Subcutaneous abdominal adipose tissue (tissue), 5 donors: ENCODE measurements at regions not wholly inside any gene's neighbourhood (a gene's known extent, or its start where the extent isn't known, plus 50 kb on each side); places are given as distances from the start of the nearest gene placed in this dataset.
"Not testable (repeated sequence)": the region's sequence is repeated elsewhere in the genome, so short reads cannot be mapped to it uniquely, and the experiment has no call there.

Experiments
- H3K27ac ChIP-seq: one replicate; pipeline ENCODE4 v1.7.0; 2013; ENCODE audit warnings: low read depth, mild to moderate bottlenecking, inconsistent platforms, low read length, moderate library complexity
- H3K27me3 ChIP-seq, 5 donors: one replicate each; pipeline ENCODE4 v1.7.0; 2013; ENCODE audit warnings: low read length in 5 of 5, inconsistent platforms in 1 of 5; ENCODE audit not compliant: control insufficient read depth in 5 of 5, insufficient read depth in 4 of 5
- H3K36me3 ChIP-seq, 5 donors: one replicate each; pipeline ENCODE4 v1.7.0; 2013; ENCODE audit warnings: low read length in 5 of 5; ENCODE audit not compliant: control insufficient read depth in 5 of 5, insufficient read depth in 5 of 5
- H3K4me1 ChIP-seq, 5 donors: one replicate each; pipeline ENCODE4 v1.7.0; 2013; ENCODE audit warnings: low read length in 5 of 5, mild to moderate bottlenecking in 3 of 5, moderate library complexity in 1 of 5; ENCODE audit not compliant: control insufficient read depth in 5 of 5, insufficient read depth in 5 of 5
- H3K4me3 ChIP-seq, 5 donors: one replicate each; pipeline ENCODE4 v1.7.0; 2013; ENCODE audit warnings: low read length in 5 of 5, low read depth in 1 of 5
- H3K9ac ChIP-seq, 5 donors: one replicate each; pipeline ENCODE4 v1.7.0; 2013; ENCODE audit warnings: low read length in 5 of 5, mild to moderate bottlenecking in 4 of 5, moderate library complexity in 3 of 5
- H3K9me3 ChIP-seq, 5 donors: one replicate each; pipeline ENCODE4 v1.7.0; 2013; ENCODE audit warnings: low read length in 5 of 5; ENCODE audit not compliant: control insufficient read depth in 5 of 5
- donor health status: healthy.
- donor health status: healthy.
- donor health status: healthy.
- donor health status: healthy.
- donor health status: healthy.

DNA sequence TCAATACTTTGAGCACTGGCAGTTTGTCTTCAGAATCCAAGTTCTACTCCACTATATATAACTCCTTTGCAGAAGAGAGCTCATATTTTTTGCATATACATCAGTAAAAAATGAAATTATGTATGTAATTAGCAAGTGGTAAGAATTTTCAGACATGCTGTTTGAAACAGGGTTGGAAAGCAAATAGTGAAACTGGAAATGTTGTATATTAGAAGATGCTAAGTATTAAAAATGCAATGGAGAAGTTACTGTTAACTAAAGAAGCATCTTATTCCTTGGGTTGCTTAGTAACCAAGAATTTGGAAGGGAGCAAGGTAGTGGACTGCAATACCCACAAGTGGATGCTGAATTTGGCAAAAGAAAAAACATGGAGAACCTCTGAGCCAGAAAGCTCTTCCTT, 88.6 kb upstream of the DLGAP1 start:
- Histone ChIP-seq H3K36me3 (no peaks in the 10 kb centered on the region), H3K9me3 (peaks cover 0 to 11% (median 0%) of the 10 kb centered on the region in 5 donors), H3K27me3 (no peaks in the 10 kb centered on the region), H3K4me3 (no peak overlapping the region), H3K27ac (no peak overlapping the region), H3K4me1 (no peaks in the 10 kb centered on the region), H3K9ac (no peak overlapping the region)

DNA sequence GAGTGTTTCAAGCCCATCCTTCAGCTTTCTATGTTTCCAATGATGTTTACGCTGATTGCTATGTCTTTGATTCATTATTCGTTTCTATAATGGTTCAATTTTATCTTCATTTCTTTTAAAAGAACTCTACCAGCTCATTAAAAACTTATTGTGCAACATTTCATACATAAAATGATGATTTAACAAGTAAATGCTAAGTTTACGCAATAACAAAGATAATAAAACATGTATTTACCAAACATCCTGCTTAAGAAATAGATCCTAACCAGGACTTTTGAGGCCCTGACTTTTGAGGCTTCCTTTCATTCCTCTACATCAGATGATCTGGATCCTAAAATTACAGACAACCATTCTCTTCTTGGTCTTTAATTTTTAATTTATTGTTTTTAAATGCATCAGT, 86.5 kb upstream of the DLGAP1 start:
- Histone ChIP-seq H3K4me3 (no peak overlapping the region), H3K36me3 (no peaks in the 10 kb centered on the region), H3K9ac (no peak overlapping the region), H3K4me1 (no peaks in the 10 kb centered on the region), H3K9me3 (peaks cover 0 to 21% (median 9%) of the 10 kb centered on the region in 5 donors), H3K27me3 (no peaks in the 10 kb centered on the region), H3K27ac (no peak overlapping the region)

DNA sequence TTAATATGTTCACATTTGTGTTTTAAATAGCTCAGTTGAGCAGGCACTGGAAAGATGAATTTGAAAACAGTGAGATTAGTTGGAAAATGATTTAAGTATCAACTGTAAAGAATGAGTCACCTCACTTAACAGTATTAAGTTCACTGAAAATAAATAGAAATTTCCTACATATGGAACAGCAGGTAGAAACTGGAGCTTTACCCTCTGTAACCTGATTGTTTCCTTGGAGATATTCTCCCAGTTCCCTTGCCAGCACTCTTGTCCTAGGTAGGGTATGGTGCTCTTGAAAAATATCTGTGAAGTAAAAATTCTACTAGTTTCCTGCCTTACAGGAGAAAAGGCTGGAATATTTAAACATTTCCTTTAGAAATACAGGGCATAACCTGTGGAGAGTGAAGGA, 81.3 kb upstream of the DLGAP1 start:
- H3K27me3 ChIP-seq = peaks cover 0 to 3% (median 0%) of the 10 kb centered on the region in 5 donors

DNA sequence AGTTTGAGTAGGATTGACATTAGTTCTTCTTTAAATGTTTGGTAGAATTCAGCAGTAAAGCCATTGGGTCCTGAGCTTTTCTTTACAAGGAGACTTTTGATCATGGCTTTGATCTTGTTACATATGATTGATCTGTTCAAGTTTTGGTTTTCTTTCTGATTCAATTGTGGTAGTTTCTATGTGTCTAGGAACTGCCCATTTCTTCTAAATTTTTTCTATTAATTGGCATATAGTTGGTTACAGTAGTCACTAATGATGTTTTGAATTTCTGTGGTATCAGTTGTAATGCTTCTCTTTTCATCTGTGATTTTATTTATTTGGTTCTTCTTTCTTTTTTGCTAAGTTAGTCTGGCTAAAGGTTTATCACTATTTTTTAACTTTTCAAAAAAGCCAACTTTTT, 73.3 kb upstream of the DLGAP1 start:
- Histone ChIP-seq H3K36me3 (no peaks in the 10 kb centered on the region), H3K9me3 (peaks cover 0 to 9% (median 9%) of the 10 kb centered on the region in 5 donors), H3K27ac (no peak overlapping the region), H3K4me3 (no peak overlapping the region), H3K9ac (no peak overlapping the region), H3K4me1 (no peaks in the 10 kb centered on the region), H3K27me3 (no peaks in the 10 kb centered on the region)

More for the DNA sequence above, 81.3 kb upstream of the DLGAP1 start:
- no peaks in the 10 kb centered on the region for H3K36me3 ChIP-seq
- H3K27ac ChIP-seq = no peak overlapping the region
- H3K9me3 ChIP-seq = peaks cover 2 to 28% (median 16%) of the 10 kb centered on the region in 5 donors
- H3K4me1 ChIP-seq = peaks cover 0 to 3% (median 0%) of the 10 kb centered on the region in 5 donors
- no peak overlapping the region for H3K4me3 ChIP-seq
- no peak overlapping the region for H3K9ac ChIP-seq

DNA sequence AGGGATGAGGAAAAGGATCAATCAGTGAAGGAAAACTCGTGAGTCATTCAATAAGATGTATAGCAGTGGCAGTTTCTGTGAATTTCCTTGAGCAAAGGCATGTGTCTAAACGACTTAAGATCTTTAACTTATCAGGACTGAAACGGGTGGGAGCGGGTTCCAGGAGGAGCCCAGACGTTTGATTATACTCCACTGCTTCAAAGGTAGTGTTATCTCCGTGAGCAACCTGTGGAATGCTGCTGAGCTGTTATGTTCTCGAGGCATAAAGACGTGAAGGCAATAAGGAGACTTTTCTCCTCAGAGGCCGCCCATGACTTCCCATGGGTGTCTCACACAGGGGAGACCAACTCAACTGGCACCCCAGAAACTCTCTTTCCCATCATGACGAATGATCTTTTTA, 72.7 kb upstream of the DLGAP1 start:
- H3K4me3 ChIP-seq, H3K36me3 ChIP-seq, H3K27me3 ChIP-seq, H3K4me1 ChIP-seq, H3K9me3 ChIP-seq, H3K9ac ChIP-seq, H3K27ac ChIP-seq: not testable (repeated sequence)

DNA sequence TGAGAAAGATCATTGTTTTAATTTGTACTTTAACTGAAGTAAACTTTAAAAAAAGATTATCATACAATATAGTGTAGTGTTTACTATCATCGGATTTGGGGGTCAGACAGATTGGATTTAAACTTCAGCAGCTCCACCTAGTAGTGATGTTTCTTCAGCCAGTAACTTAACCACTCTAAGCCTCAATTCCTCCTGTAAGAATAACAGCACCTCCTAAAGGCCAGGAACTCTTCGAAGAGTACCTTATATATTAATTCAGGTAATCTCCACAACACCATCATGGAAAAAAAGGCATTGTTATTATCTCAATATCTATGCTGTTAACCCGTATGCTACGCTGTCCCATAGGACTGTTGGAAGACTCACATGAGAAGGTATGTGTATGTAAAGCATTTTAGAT, 69.0 kb upstream of the DLGAP1 start:
- no peaks in the 10 kb centered on the region for H3K27me3 ChIP-seq
- peaks cover 0 to 6% (median 0%) of the 10 kb centered on the region in 5 donors for H3K9me3 ChIP-seq
- H3K36me3 ChIP-seq = no peaks in the 10 kb centered on the region
- no peak overlapping the region for H3K9ac ChIP-seq
- H3K27ac ChIP-seq = no peak overlapping the region
- no peaks in the 10 kb centered on the region for H3K4me1 ChIP-seq
- no peak overlapping the region for H3K4me3 ChIP-seq

DNA sequence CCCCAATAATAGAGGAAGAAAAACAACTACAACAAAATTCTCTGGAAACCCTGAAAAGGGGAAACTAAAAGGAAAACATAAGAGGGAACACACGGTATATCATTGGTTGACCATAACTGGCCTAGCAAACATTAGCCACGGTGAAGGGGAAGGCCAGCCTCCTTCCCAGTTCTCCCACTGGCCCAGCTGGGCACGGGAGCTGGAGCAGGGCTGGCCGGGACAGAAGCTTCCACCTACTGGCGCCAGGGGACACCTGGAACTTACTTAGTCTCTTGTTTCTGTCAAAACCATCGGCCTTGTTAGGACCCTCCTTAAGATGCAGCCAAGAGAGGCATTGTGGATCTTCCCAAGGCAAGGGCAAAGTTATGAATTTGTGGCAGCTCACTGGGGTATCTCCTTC, 56.1 kb upstream of the DLGAP1 start:
- no peak overlapping the region for H3K9ac ChIP-seq

DNA sequence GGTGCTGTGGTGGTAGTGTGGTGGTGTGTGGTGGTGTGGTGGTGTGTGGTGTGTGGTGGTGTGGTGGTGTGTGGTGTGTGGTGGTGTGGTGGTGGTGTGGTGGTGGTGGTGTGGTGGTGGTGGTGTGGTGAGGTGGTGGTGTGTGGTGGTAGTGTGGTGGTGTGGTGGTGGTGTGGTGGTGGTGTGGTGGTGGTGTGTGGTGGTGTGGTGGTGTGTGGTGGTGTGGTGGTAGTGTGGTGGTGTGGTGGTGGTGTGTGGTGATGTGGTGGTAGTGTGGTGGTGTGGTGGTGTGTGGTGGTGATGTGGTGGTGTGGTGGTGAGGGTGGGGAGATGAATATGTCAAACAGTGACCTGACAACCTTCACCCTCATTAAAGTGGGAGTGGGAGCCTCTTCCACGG, 55.6 kb upstream of the DLGAP1 start:
- Histone ChIP-seq H3K36me3 (no peaks in the 10 kb centered on the region), H3K27ac (no peak overlapping the region), H3K27me3 (no peaks in the 10 kb centered on the region)

More for the DNA sequence above, 56.1 kb upstream of the DLGAP1 start:
- H3K36me3 ChIP-seq = no peaks in the 10 kb centered on the region
- H3K9me3 ChIP-seq = peaks cover 0 to 3% (median 0%) of the 10 kb centered on the region in 5 donors
- H3K27ac ChIP-seq = no peak overlapping the region
- H3K4me3 ChIP-seq = no peak overlapping the region
- H3K4me1 ChIP-seq = no peaks in the 10 kb centered on the region
- H3K27me3 ChIP-seq = no peaks in the 10 kb centered on the region

DNA sequence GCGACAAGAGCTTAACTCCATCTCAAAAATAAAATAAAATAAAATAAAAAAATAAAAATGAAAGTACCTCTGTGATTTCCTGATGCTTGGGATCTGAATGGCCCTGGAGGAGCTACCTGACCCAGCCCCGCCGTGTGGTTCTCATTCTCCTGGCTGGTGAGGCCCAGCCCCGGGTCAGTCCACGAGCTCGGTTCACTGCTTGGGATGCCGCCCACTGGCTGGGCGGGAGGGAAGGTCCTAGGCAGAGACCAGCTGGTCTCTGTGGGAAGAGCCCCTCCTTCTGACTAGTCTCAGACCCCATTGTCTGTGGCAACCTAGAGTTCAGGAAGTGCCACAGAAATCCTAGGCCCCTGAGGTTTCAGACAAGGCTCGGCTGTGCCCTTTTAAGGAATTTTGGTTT, 55.1 kb upstream of the DLGAP1 start:
- H3K27ac ChIP-seq = no peak overlapping the region
- H3K4me1 ChIP-seq = no peaks in the 10 kb centered on the region
- no peaks in the 10 kb centered on the region for H3K36me3 ChIP-seq

More for the DNA sequence above, 55.6 kb upstream of the DLGAP1 start:
- peaks cover 0 to 3% (median 0%) of the 10 kb centered on the region in 5 donors for H3K9me3 ChIP-seq
- H3K9ac ChIP-seq = no peak overlapping the region
- H3K4me3 ChIP-seq = no peak overlapping the region
- no peaks in the 10 kb centered on the region for H3K4me1 ChIP-seq

More for the DNA sequence above, 55.1 kb upstream of the DLGAP1 start:
- peaks cover 0 to 3% (median 0%) of the 10 kb centered on the region in 5 donors for H3K9me3 ChIP-seq
- no peak overlapping the region for H3K9ac ChIP-seq
- no peaks in the 10 kb centered on the region for H3K27me3 ChIP-seq
- no peak overlapping the region for H3K4me3 ChIP-seq
